HG03354 (cell line): ENCODE measurements at regions not wholly inside any gene's neighbourhood (a gene's known extent, or its start where the extent isn't known, plus 50 kb on each side); places are given as distances from the start of the nearest gene placed in this dataset.

Experiments used
- ATAC-seq: cut with Tn5 transposase; IDR thresholded peaks from one replicate; pipeline ENCODE4 v1.9.1; 2021; ENCODE audit warnings: mild to moderate bottlenecking; ENCODE audit not compliant: unreplicated experiment, poor library complexity, severe bottlenecking

- ATAC-seq, result no peak
These were observed 231.5 kb upstream of the SPRY2 start for GRCh38 chr13:80572308-80572922.

- no peak for ATAC-seq
These were observed 230.7 kb upstream of the SPRY2 start for GRCh38 chr13:80571346-80572307.

- no peak for ATAC-seq
These were observed 222.5 kb upstream of the SPRY2 start for GRCh38 chr13:80563439-80563838.

- ATAC-seq, result no peak
These were observed 221.7 kb upstream of the SPRY2 start for GRCh38 chr13:80562433-80563156.

- no peak for ATAC-seq
These were observed 219.7 kb upstream of the SPRY2 start for GRCh38 chr13:80560609-80561008.

GRCh38 chr13:80559944-80560343 is 219.0 kb upstream of the SPRY2 start:
- no peak for ATAC-seq

GRCh38 chr13:80558074-80558473 is 217.1 kb upstream of the SPRY2 start:
- ATAC-seq, result no peak

GRCh38 chr13:80555796-80556678 is 215.1 kb upstream of the SPRY2 start:
- ATAC-seq, result no peak

GRCh38 chr13:80552851-80553440 is 212.0 kb upstream of the SPRY2 start:
- no peak for ATAC-seq

- no peak for ATAC-seq
These were observed 210.9 kb upstream of the SPRY2 start for GRCh38 chr13:80551650-80552497.

- ATAC-seq, result no peak
These were observed 210.1 kb upstream of the SPRY2 start for GRCh38 chr13:80550971-80551441.

- ATAC-seq, result no peak
These were observed 208.0 kb upstream of the SPRY2 start for GRCh38 chr13:80548915-80549314.

- ATAC-seq, result no peak
These were observed 207.2 kb upstream of the SPRY2 start for GRCh38 chr13:80547885-80548825.

- ATAC-seq, result no peak
These were observed 206.4 kb upstream of the SPRY2 start for GRCh38 chr13:80547341-80547740.

GRCh38 chr13:80533175-80533574 is 192.2 kb upstream of the SPRY2 start:
- no peak for ATAC-seq

- no peak for ATAC-seq
These were observed 190.0 kb upstream of the SPRY2 start for GRCh38 chr13:80530902-80531301.

GRCh38 chr13:80530191-80530590 is 189.3 kb upstream of the SPRY2 start:
- no peak for ATAC-seq
